ENCODE measurements at regions not wholly inside any gene's neighbourhood (a gene's known extent, or its start where the extent isn't known, plus 50 kb on each side); places are given as distances from the start of the nearest gene placed in this dataset.
"Not testable (repeated sequence)": the region's sequence is repeated elsewhere in the genome, so short reads cannot be mapped to it uniquely, and the experiment has no call there.

- 100% methylated on average over 1 of the region's 3 CpGs for WGBS (ENCODE audit: low lambda C conversion rate, missing lambda C conversion rate)
- not testable (repeated sequence) for H3K4me2 ChIP-seq
Observed at GRCh38 chrX:140138065-140138464, 172.7 kb upstream of the CXorf66 start.

GRCh38 chrX:140132937-140133336, 167.6 kb upstream of the CXorf66 start:
- Histone ChIP-seq H3K4me1 (ENCODE audit: insufficient read depth) (no peaks in the 10 kb centered on the region), H3K36me3 (replicated peaks; ENCODE audit: insufficient read depth, low read depth) (no peaks in the 10 kb centered on the region), H3K9me3 (ENCODE audit: low read depth) (no peaks in the 10 kb centered on the region), H3K4me2 (no peak overlapping the region), H3K27ac (no peak overlapping the region), H3K79me2 (no peaks in the 10 kb centered on the region), H3K4me3 (no peak overlapping the region), H3K27me3 (no peaks in the 10 kb centered on the region), H2AFZ (no peak overlapping the region), H4K20me1 (ENCODE audit: insufficient read depth, poor library complexity, severe bottlenecking) (no peaks in the 10 kb centered on the region), H3K9me2 (replicated peaks; ENCODE audit: insufficient read depth) (no peaks in the 10 kb centered on the region)
- WGBS (ENCODE audit: low lambda C conversion rate, missing lambda C conversion rate) = 84% methylated on average over 2 of the region's 2 CpGs
- TF ChIP-seq, protein P1, sequence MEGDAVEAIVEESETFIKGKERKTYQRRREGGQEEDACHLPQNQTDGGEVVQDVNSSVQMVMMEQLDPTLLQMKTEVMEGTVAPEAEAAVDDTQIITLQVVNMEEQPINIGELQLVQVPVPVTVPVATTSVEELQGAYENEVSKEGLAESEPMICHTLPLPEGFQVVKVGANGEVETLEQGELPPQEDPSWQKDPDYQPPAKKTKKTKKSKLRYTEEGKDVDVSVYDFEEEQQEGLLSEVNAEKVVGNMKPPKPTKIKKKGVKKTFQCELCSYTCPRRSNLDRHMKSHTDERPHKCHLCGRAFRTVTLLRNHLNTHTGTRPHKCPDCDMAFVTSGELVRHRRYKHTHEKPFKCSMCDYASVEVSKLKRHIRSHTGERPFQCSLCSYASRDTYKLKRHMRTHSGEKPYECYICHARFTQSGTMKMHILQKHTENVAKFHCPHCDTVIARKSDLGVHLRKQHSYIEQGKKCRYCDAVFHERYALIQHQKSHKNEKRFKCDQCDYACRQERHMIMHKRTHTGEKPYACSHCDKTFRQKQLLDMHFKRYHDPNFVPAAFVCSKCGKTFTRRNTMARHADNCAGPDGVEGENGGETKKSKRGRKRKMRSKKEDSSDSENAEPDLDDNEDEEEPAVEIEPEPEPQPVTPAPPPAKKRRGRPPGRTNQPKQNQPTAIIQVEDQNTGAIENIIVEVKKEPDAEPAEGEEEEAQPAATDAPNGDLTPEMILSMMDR (IDR thresholded peaks at IDR 0.05; ENCODE audit: poor library complexity) = no peak
- TF ChIP-seq EZH2 (IDR thresholded peaks at IDR 0.05; ENCODE audit: borderline replicate concordance) (no peak), EZH2phosphoT487 (IDR thresholded peaks at IDR 0.05; ENCODE audit: low read depth, severe bottlenecking, unreplicated experiment) (no peak)
- no peak for DNase-seq (ENCODE audit: low spot score)

More at GRCh38 chrX:140138065-140138464, 172.7 kb upstream of the CXorf66 start:
- H3K36me3 ChIP-seq (replicated peaks; ENCODE audit: insufficient read depth, low read depth); H3K9me2 ChIP-seq (replicated peaks; ENCODE audit: insufficient read depth); H3K9me3 ChIP-seq (ENCODE audit: low read depth); H4K20me1 ChIP-seq (ENCODE audit: insufficient read depth, poor library complexity, severe bottlenecking); H3K4me1 ChIP-seq (ENCODE audit: insufficient read depth); H3K4me3 ChIP-seq; H3K79me2 ChIP-seq; DNase-seq (ENCODE audit: low spot score); H2AFZ ChIP-seq; H3K27me3 ChIP-seq; H3K27ac ChIP-seq: not testable (repeated sequence)

- Histone ChIP-seq H3K27me3 (no peaks in the 10 kb centered on the region), H3K9me3 (ENCODE audit: low read depth) (no peaks in the 10 kb centered on the region), H3K79me2 (no peaks in the 10 kb centered on the region), H3K4me1 (ENCODE audit: insufficient read depth) (no peaks in the 10 kb centered on the region), H3K4me2 (no peak overlapping the region), H4K20me1 (ENCODE audit: insufficient read depth, poor library complexity, severe bottlenecking) (no peaks in the 10 kb centered on the region), H3K4me3 (no peak overlapping the region), H2AFZ (no peak overlapping the region), H3K27ac (no peak overlapping the region), H3K9me2 (replicated peaks; ENCODE audit: insufficient read depth) (no peaks in the 10 kb centered on the region), H3K36me3 (replicated peaks; ENCODE audit: insufficient read depth, low read depth) (no peaks in the 10 kb centered on the region)
- TF ChIP-seq, protein P1 (IDR thresholded peaks at IDR 0.05; ENCODE audit: poor library complexity) = peak; percentile 35
- TF ChIP-seq EZH2phosphoT487 (IDR thresholded peaks at IDR 0.05; ENCODE audit: low read depth, severe bottlenecking, unreplicated experiment) = no peak
- DNase-seq (ENCODE audit: low spot score) = no peak
- 26% methylated on average over 3 of the region's 3 CpGs for WGBS (ENCODE audit: low lambda C conversion rate, missing lambda C conversion rate)
Observed at GRCh38 chrX:140123446-140123845, 158.1 kb upstream of the CXorf66 start.

GRCh38 chrX:140114059-140114458, 148.7 kb upstream of the CXorf66 start:
- H3K4me3 ChIP-seq; H2AFZ ChIP-seq; H3K79me2 ChIP-seq; H3K36me3 ChIP-seq (replicated peaks; ENCODE audit: insufficient read depth, low read depth); H3K4me1 ChIP-seq (ENCODE audit: insufficient read depth); DNase-seq (ENCODE audit: low spot score); H3K4me2 ChIP-seq; H3K27me3 ChIP-seq; H3K27ac ChIP-seq; H4K20me1 ChIP-seq (ENCODE audit: insufficient read depth, poor library complexity, severe bottlenecking); H3K9me3 ChIP-seq (ENCODE audit: low read depth); H3K9me2 ChIP-seq (replicated peaks; ENCODE audit: insufficient read depth): not testable (repeated sequence)
- 76% methylated on average over 1 of the region's 1 CpG for WGBS (ENCODE audit: low lambda C conversion rate, missing lambda C conversion rate)
